Transverse colon (tissue), 3 donors: ENCODE measurements at regions not wholly inside any gene's neighbourhood (a gene's known extent, or its start where the extent isn't known, plus 50 kb on each side); places are given as distances from the start of the nearest gene placed in this dataset.

ENCODE experiments used
- POLR2A ChIP-seq: fragments of 450-650 bp; IDR thresholded peaks from one replicate; pipeline ENCODE4 v1.6.1; 2016; ENCODE audit warnings: antibody characterized with exemption, mild to moderate bottlenecking, moderate library complexity
- TF ChIP-seq, protein P1 (sequence below), 5 experiments: fragments of 200-600 bp in 3 of 5; fragments of 450-650 bp in 2 of 5; sonication (generic) in 3 of 5; IDR thresholded peaks; 1 replicate in 2 of 5; 2 replicates in 3 of 5; pipeline ENCODE4 v1.5.1; 2016 to 2017; ENCODE audit warnings: antibody characterized with exemption in 5 of 5, inconsistent platforms in 3 of 5, mild to moderate bottlenecking in 2 of 5, moderate library complexity in 1 of 5

DNA sequence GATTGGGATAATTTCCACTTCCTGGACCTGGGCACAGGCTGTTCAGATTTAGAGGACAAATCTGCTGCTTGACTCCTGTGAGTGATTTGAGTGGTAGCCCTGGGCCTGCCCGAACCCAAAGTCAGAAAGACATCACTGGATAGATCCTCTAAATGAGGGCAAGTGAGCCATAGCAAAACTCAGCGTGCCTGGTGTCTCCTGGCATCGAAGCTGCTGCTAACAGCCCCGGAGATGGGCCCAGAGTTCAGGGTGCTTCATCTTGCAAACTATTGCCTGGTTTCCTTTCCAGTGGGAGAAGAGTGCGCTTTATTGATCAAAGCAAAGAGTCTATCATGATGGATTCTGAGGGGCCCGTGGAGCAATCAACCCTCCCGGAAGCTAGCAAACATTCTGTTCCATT is 153.1 kb upstream of the KLHL29 start:
- TF ChIP-seq, protein P1, sequence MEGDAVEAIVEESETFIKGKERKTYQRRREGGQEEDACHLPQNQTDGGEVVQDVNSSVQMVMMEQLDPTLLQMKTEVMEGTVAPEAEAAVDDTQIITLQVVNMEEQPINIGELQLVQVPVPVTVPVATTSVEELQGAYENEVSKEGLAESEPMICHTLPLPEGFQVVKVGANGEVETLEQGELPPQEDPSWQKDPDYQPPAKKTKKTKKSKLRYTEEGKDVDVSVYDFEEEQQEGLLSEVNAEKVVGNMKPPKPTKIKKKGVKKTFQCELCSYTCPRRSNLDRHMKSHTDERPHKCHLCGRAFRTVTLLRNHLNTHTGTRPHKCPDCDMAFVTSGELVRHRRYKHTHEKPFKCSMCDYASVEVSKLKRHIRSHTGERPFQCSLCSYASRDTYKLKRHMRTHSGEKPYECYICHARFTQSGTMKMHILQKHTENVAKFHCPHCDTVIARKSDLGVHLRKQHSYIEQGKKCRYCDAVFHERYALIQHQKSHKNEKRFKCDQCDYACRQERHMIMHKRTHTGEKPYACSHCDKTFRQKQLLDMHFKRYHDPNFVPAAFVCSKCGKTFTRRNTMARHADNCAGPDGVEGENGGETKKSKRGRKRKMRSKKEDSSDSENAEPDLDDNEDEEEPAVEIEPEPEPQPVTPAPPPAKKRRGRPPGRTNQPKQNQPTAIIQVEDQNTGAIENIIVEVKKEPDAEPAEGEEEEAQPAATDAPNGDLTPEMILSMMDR (IDR thresholded peaks at IDR 0.05): no peak
- no peak for TF ChIP-seq POLR2A
